ENCODE measurements at regions not wholly inside any gene's neighbourhood (a gene's known extent, or its start where the extent isn't known, plus 50 kb on each side); places are given as distances from the start of the nearest gene placed in this dataset.

GRCh38 chr1:163970151-163970550 lies 588.8 kb upstream of the PBX1 start:
- no peak overlapping the region for H3K4me3 ChIP-seq (ENCODE audit: low read depth, low read length)
- CTCF ChIA-PET = no interaction called here
- no peak overlapping the region for H3K27ac ChIP-seq (ENCODE audit: extremely low read depth, low read depth, low read length)
- no peaks in the 10 kb centered on the region for H3K36me3 ChIP-seq (ENCODE audit: control insufficient read depth in 2 of 2, insufficient read depth in 1 of 2, low read length in 2 of 2)
- no peaks in the 10 kb centered on the region for H3K4me1 ChIP-seq (ENCODE audit: control insufficient read depth, insufficient read depth, low read length)
- TF ChIP-seq PRDM10 (tag by site-specific recombination; IDR thresholded peaks at IDR 0.05) = no peak
- TF ChIP-seq YY1 (tag by site-specific recombination; IDR thresholded peaks at IDR 0.05) = no peak
- no peak for TF ChIP-seq ZNF362 (tag by site-specific recombination; IDR thresholded peaks at IDR 0.05)
- no peak for TF ChIP-seq ZNF707 (tag by site-specific recombination; IDR thresholded peaks at IDR 0.05)
- TF ChIP-seq ZNF624 (tag by site-specific recombination; IDR thresholded peaks at IDR 0.05) = no peak
- TF ChIP-seq ZNF266 (tag by site-specific recombination; IDR thresholded peaks at IDR 0.05; ENCODE audit: low read depth) = no peak
- no peak for TF ChIP-seq SP2 (tag by site-specific recombination; IDR thresholded peaks at IDR 0.05)
- no peak for TF ChIP-seq BCL6B (tag by site-specific recombination; IDR thresholded peaks at IDR 0.05)
- no peak for TF ChIP-seq ZNF529 (tag by site-specific recombination; IDR thresholded peaks at IDR 0.05; ENCODE audit: insufficient replicate concordance)
- no peaks in the 10 kb centered on the region for H3K9me3 ChIP-seq (ENCODE audit: control insufficient read depth, insufficient read depth, low read depth, low read length)
- POLR2A ChIA-PET = no interaction called here

DNA sequence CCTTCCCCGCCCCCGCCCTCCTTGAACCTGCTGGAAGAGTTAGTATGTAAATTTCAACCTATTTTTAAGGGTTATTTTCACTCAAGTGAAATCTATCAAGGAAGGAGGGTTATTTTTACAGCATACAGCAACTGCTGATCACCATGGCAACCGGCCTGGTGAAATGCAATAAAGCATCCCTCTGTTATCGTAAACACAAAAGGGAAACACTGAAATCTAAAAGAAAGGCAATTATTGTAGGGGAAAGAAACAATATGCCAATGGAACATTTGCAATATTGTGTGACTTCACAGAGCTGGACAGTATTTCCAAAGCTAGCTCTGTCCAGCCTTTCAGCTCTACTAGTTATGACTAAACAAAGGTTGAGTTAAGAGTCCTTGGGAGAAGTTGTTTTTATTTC lies 588.3 kb upstream of the PBX1 start:
- ChIA-PET CTCF (no interaction called here), POLR2A (no interaction called here)
- no peak overlapping the region for H3K27ac ChIP-seq (ENCODE audit: extremely low read depth, low read depth, low read length)
- H3K4me1 ChIP-seq (ENCODE audit: control insufficient read depth, insufficient read depth, low read length) = no peaks in the 10 kb centered on the region
- no peaks in the 10 kb centered on the region for H3K36me3 ChIP-seq (ENCODE audit: control insufficient read depth in 2 of 2, insufficient read depth in 1 of 2, low read length in 2 of 2)
- no peaks in the 10 kb centered on the region for H3K9me3 ChIP-seq (ENCODE audit: control insufficient read depth, insufficient read depth, low read depth, low read length)
- no peak overlapping the region for H3K4me3 ChIP-seq (ENCODE audit: low read depth, low read length)
- TF ChIP-seq GLI2 (tag by site-specific recombination; IDR thresholded peaks at IDR 0.05; ENCODE audit: borderline replicate concordance, low read depth) (no peak), ZBTB17 (tag by site-specific recombination; IDR thresholded peaks at IDR 0.05) (no peak), ZNF629 (tag by site-specific recombination; IDR thresholded peaks at IDR 0.05) (no peak), ZNF596 (tag by site-specific recombination; IDR thresholded peaks at IDR 0.05) (no peak), ZNF433 (tag by site-specific recombination; IDR thresholded peaks at IDR 0.05; ENCODE audit: low read depth) (no peak), ZNF175 (tag by site-specific recombination; IDR thresholded peaks at IDR 0.05) (no peak), KLF1 (tag by site-specific recombination; IDR thresholded peaks at IDR 0.05) (no peak), ZBTB11 (tag by site-specific recombination; conservative IDR thresholded peaks at IDR 0.05; ENCODE audit: low read depth) (no peak), ZNF239 (tag by site-specific recombination; IDR thresholded peaks at IDR 0.05) (no peak), ZBTB8A (tag by site-specific recombination; IDR thresholded peaks at IDR 0.05) (no peak), ZNF302 (tag by site-specific recombination; IDR thresholded peaks at IDR 0.05; ENCODE audit: low read depth) (no peak)
- TF ChIP-seq, protein P1, sequence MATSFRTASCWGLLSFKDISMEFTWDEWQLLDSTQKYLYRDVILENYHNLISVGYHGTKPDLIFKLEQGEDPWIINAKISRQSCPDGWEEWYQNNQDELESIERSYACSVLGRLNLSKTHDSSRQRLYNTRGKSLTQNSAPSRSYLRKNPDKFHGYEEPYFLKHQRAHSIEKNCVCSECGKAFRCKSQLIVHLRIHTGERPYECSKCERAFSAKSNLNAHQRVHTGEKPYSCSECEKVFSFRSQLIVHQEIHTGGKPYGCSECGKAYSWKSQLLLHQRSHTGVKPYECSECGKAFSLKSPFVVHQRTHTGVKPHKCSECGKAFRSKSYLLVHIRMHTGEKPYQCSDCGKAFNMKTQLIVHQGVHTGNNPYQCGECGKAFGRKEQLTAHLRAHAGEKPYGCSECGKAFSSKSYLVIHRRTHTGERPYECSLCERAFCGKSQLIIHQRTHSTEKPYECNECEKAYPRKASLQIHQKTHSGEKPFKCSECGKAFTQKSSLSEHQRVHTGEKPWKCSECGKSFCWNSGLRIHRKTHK (tag by site-specific recombination; IDR thresholded peaks at IDR 0.05) = no peak
- TF ChIP-seq, protein P2, sequence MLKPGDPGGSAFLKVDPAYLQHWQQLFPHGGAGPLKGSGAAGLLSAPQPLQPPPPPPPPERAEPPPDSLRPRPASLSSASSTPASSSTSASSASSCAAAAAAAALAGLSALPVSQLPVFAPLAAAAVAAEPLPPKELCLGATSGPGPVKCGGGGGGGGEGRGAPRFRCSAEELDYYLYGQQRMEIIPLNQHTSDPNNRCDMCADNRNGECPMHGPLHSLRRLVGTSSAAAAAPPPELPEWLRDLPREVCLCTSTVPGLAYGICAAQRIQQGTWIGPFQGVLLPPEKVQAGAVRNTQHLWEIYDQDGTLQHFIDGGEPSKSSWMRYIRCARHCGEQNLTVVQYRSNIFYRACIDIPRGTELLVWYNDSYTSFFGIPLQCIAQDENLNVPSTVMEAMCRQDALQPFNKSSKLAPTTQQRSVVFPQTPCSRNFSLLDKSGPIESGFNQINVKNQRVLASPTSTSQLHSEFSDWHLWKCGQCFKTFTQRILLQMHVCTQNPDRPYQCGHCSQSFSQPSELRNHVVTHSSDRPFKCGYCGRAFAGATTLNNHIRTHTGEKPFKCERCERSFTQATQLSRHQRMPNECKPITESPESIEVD (tag by site-specific recombination; IDR thresholded peaks at IDR 0.05) = no peak

All from HEK293 (cell line).